ENCODE measurements at regions not wholly inside any gene's neighbourhood (a gene's known extent, or its start where the extent isn't known, plus 50 kb on each side); places are given as distances from the start of the nearest gene placed in this dataset.
A peak's percentile ranks its signal among the peaks of the same experiment; 100 is the strongest.
"Not testable (repeated sequence)": the region's sequence is repeated elsewhere in the genome, so short reads cannot be mapped to it uniquely, and the experiment has no call there.

DNA sequence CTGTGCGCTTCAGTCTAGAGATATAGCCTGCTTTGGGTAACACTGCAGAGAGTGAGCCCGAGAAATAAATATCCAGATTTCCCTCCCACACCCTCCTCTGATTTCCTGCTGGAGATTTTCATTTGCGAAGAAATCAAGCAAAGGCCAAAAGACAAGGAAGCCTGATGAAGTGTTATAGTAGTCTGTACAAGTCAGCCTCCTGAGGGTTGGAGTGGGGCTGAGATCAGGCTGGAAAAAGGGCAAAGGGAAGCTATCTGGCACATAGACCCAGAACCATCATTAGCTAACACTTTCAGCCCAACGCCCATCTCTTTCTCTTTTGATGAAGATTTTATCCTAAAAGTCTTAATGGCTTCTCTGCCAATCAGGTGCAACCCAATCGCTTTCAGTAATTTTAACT is 154.6 kb upstream of the SLC44A1 start:
- no peak for DNase-seq
- intact Hi-C loops (cut with DNase I) = no loop called here

DNA sequence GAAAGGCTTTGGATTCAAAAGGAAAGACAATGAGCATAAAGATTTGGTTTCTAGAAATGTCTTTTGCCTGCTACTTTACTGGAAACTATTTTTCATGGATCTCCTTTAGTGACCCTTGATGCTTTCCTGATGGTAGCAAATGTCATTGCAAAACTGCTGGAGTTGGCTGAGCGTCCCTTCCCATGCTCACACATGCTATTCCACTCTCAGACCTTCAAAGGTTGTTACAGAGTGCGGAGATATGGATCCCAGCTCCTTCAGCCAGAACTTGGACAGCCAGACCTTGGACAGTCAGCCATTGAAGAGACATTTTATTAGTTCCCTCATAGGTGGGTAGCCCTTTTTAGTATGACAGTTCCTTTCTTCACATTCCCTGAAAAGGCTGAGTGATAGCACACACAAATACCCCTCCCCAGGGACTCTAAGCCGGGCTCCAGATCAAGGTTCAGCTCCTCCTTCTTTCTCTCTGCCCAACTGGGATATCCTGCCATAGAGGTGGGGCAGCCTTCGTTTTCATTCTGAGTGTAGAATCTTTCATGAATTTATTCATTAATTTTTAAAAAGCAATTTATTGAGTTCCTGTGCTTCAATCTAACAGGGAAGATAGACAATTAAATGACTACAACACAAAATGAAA is 153.3 kb upstream of the SLC44A1 start:
- intact Hi-C loops (cut with DNase I) = no loop called here
- no peak for DNase-seq

DNA sequence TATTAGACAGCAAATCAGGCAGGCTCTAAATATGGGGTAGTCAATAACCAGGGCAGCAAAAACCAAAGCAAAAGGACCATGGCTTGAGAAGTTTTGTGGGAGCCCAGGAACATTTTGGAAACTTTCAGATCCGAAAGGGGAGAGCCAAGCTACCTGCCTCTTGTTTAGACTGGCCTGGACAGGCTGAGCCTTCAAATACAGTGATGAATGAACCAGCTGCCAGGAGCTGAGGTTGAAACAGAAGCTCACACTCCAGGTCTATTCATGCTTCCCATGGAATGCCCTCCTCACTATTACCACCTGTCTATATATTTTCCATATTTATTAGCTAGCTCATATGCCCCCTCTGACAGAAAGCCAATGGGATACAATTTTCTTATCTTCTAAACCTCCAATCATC is 150.8 kb upstream of the SLC44A1 start:
- intact Hi-C loops (cut with DNase I) = no loop called here

DNA sequence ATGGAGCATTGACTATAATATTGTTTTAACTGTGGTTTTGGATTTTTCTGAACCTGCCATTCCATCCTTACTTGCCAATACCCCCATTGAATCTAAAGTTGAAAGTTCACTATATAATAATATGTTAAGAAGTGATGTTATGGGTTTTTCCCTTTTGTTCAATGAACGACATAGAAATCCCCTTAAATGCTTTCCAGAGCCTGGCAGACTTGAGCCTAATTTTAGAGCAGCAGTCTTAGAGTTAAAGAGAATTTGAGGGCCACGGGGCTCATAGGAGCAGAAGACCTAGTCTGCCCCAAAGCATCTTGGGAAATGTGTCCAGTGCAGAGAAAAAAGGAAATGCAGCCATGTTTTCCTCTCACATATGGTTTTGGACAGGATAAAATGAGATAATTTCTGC is 146.1 kb upstream of the SLC44A1 start:
- DNase-seq = no peak
- intact Hi-C loops (cut with DNase I) = no loop called here

More for the DNA sequence above, 150.8 kb upstream of the SLC44A1 start:
- DNase-seq = no peak

DNA sequence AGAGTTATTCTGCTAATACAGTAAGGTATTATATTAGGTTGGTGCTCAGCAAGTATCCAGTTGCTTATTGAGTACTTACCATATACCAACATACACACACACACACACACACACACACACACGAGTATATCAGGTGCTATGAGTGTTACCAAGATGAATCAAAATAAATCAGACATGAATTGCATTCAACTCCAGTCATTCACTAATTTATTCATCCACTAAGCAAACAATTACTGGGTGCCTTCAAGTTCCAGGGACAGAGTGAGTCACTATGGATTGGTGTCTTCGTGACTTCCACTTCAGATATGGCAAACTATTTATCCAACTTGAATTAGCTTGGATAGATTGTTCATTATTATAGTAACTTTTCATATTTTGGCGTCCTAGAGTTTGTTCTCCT is 140.7 kb upstream of the SLC44A1 start:
- no peak for DNase-seq
- intact Hi-C loops (cut with DNase I) = no loop called here

DNA sequence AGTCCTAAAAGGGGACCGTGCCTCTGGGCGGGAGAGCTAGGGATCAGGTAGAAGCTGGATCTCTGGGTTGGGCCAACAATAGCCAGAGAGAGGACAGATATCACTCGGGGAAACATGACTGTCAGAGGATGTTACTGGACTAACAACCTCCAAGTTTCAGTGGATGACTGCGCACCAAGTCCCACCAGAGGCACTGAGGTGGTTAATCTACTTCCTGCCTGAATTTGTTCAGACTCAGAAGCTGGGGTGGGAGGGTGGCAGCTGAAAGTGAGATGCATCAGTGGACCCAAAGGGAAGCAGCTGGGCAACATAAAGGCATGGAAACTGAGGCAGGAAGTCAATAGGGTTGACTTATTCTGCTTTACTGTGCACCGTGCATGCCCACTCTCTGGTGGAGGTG is 130.1 kb upstream of the SLC44A1 start:
- intact Hi-C loops (cut with DNase I) = no loop called here
- no peak for DNase-seq

DNA sequence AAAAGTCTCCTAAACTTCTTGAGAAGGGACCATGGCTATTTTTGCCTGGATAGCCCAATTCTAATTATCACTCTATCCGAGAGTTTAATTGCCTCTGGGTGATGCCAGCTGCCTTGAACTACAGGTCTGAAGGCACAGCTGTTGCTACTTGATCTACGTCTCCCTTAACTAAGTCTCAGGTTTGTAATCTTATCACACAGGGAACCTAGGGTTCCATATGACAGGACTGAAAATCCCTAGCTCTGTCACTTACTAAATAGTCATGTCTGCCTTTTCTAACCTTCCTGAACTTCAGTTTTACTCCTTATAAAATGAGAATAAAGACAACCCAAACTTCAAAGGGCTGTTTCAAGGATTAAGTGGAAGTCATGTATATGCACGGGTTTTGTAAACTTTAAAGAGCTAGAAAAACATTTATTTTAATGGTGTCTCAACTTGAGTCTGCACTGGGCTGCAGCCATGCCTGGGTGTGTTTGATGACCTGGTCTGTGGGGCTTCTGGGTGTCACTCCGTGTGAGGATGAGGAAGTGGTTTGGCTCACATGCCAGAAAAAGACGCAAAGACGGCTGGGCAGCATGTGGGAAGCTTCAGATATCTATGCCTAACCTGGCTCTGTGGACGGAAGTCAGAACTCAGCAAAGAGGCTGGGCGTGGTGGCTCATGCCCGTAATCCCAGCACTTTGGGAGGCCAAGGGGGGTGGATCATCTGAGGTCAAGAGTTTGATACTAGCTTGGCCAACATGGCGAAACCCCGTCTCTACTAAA is 129.3 kb upstream of the SLC44A1 start:
- DNase-seq = no peak
- intact Hi-C loops (cut with DNase I) = no loop called here

DNA sequence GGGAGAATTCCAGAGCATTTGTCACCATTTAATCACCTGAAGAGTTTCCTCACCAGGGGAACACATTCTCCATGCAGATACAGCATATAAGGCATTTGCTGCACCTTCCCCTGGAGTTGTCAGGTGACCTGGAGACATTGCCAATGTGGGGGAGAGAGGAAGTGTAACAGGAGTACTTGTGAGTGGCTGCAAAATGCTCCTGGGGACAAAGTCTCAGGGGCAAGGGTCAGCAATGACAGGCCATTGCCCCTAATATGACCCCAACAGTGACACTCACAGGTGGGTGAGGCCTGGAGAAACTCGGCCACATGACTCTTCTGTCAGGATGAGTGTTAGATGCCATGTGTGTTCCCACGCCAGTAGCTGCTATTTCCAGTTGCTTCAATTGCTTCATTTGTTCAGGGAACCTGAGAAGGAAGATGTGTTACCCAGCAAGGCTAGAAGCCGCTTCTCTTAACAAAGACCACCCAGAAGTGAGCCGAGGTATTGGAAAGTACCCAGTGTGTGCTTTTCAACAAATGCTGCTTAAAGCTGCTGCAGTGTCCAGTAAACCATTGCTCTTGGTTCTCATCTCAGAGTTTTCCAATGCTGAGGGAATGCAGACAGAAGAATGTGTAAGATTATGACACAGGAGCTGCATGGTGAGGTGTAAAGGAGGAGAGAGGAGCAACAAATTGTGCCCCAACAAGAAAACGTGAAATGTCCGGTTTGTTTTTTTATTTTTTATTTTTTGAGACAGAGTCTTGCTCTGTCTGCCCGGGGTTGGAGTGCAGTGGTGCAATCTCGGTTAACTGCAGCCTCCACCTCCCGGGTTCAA is 128.2 kb upstream of the SLC44A1 start:
- no peak for DNase-seq
- intact Hi-C loops (cut with DNase I) = no loop called here

DNA sequence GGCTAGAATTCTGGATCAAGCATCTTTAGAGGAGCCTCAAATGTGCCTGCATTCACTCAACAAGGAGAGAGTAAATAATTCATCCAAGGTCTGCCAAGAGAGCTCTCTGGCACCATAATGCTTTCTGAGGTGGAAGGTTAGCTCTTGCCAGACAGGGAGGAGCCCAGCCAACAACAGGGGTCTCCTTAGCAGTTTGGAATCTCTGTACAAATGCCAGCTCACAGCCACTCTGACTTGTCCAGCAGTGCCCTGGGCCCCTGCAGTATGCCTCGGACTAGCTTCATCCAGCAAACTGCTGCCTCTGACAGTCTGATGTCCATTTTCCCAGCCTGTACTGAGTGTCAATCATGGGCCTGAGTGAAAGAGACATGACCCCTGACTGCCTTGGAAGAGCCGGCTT is 127.2 kb upstream of the SLC44A1 start:
- DNase-seq = no peak

DNA sequence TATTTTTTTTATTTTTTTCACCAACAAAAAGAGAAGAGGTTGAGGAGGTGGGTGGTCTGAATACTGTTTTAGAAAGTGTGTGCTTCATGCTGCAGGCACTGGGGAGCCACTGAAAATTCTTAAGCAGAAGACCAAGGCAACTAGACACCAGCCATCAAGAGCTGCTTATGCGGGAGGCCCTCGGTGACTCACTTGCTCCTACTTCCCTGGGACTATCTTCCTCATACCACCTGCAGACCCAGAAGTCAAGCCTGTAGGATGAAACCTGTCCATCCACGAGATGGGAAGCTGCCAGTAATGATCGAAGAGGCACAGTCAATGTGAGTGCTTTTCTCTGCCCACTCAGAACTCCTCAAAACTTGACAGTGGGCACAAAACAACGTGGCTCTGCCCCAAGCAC is 125.8 kb upstream of the SLC44A1 start:
- intact Hi-C loops (cut with DNase I) = no loop called here
- DNase-seq = no peak

More for the DNA sequence above, 127.2 kb upstream of the SLC44A1 start:
- intact Hi-C loops (cut with DNase I) = no loop called here

DNA sequence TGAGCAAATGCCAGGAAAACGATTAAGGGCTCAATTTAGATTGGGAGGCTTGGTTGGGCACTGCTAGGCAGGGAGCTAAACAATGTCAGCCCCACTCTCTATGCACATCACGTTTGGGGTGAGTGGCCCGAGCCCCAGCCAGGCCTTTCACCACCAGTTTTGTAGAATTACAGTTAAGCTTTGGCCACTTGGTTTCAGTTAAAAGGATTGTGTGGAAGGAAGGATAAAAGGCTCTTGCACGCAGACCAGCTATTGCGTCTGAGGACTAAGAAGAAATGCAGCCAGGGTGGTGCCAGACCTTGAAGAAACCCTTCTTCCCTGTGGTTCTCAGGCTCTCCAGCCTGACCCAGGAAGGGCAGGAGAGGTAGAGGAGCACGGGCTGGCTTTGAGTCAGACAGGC is 125.3 kb upstream of the SLC44A1 start:
- intact Hi-C loops (cut with DNase I) = no loop called here
- peak in 8 of 10 donors; percentile 9 to 83 (median 38) for DNase-seq

DNA sequence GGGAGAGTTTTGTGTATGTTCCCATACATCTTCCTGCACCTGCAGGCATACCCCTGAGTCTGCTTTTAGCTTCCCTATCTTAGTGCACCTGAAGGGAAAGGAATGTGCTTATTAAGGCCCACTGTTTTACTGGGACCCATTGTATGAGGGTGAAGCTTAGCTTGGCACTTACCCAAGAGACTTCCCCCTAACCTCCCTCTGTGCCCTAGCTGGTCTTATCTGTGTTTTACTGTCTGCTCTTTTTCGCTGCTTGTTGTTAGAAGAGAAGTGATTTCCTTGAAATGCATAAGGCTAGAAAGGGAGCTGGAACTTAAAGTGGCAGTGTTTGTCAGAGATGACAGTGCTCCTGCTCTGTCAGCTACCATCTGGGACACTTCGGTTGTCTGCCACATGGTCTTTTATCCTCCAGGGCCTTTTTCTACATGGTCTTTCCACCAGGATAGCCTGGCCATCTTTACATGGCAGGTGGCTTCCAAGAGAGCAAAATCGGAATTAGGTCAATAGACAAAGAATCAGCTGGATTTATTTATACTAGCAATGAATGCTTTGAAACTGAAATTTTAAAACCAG is 122.5 kb upstream of the SLC44A1 start:
- no peak for DNase-seq
- intact Hi-C loops (cut with DNase I) = no loop called here

DNA sequence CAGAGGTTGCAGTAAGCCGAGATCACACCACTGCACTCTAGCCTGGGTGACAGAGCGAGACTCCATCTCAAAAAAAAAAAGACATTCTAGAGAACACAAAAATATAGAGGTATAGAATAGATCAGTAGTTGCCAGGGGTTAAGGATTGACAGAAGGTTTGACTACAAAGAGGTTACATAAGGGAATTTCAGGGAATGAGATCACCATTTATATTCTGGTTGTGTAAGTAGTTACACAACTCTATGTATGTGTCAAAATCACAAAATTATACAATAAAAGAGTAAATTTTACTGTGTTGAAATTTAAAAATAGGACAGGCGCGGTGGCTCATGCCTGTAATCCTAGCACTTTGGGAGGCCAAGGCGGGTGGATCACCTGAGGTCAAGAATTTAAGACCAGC is 119.9 kb upstream of the SLC44A1 start:
- DNase-seq; intact Hi-C loops (cut with DNase I): not testable (repeated sequence)

DNA sequence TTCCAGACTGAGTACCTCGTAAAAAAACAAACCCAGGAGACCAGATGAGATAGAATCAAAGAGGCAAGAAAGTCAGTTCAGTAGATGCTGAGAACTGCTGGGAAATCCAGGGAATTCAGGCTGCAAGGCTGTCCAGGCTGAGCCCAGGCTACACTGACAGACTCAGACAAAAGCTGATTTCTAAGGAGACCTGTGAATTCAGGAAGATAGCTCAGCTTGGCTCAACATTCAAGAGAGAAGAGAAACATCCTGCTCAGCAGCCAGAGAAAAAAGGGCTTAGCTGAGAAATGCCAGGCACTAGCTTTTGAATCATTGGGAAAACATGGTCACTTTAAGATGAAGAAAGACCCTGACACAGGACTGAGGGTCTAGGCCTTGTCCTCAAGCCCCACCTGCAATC is 118.2 kb upstream of the SLC44A1 start:
- DNase-seq = no peak
- intact Hi-C loops (cut with DNase I) = no loop called here

DNA sequence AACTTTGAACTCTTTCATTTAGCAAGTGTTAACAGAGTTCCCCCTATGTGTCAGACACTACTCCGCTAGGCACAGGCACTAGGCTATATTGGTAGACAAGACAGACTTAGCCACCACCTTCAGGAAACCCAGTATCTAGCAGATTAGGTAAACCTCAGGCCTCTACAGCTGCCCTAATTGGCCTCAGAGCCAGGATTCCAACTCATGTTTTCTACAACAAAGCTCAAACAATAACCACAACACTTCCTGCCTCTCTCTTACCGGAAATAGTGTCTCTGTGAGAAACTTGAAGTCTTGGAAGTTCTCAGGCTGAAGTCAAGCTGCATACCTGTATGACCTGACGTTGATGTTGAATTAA is 116.6 kb upstream of the SLC44A1 start:
- no peak for DNase-seq
- intact Hi-C loops (cut with DNase I) = no loop called here

DNA sequence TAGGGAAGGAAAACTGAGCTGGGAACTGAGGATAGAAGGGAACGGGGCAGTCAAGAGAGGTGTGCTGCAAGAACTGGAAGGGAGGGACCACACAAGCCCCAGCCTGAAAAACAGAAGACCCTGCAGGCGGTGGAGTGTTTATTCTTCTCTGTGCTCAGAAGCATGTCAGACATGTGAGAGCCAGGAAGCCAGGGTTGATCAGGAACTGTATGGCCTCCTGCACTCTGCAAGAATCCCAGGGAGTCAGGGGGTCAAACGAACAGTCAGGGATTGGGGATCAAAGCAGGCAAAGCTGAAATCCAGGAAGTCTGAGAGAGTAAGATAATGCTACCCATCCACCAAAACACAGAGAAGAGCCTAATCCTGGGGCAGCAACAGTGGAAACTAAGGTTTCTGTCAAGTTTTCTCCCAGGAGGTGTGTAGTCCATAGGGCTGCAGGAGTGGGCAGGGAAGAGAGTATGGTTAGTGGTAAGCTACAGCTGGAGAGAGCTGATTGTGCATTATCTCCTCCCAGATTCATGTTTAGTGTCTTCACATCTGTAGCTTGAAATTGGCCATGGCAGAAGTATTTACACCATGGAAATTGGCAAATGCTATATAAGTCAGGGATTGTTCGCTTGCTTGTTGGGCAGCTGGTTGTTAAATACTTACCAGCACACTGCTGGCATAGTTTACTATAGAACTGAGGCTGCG is 115.4 kb upstream of the SLC44A1 start:
- no peak for DNase-seq
- intact Hi-C loops (cut with DNase I) = no loop called here

DNA sequence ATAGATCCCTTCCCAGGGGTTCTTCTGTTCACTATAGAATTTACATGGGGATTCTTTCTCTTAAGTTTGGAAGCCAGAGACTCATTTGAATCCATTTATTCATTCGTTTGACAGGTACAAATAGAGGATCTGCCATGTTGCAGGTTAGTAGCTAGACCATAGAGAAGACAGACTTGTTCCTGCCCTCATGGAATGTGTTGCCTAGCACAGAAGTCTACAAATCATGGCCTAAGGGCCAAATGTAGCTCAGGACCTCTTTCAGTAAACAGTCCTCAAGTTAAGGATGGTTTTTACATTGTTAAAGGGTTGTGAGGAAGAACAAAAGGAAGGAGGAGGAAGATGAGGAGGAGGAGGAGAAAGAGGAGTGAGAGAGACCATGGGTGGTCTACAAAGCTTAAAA is 114.7 kb upstream of the SLC44A1 start:
- intact Hi-C loops (cut with DNase I) = no loop called here
- DNase-seq = no peak

DNA sequence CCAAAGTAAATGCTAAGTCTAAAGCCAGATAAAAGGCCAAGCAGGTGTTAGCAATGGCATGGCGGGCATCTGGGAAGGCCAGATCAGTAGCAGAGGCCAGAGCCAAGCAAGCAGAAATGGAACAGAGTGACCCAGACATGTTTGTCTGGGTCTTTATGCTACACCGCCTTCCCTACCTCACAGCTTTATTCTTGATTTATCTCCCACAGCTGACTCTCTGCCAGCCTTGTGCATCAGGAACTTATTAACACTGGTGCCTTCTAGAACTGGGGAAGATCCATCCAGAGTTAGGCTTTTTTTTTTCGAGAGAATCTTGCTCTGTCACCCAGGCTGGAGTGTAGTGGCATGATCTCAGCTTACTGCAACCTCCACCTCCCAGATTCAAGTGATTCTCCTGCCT is 112.5 kb upstream of the SLC44A1 start:
- intact Hi-C loops (cut with DNase I) = no loop called here
- DNase-seq = no peak

DNA sequence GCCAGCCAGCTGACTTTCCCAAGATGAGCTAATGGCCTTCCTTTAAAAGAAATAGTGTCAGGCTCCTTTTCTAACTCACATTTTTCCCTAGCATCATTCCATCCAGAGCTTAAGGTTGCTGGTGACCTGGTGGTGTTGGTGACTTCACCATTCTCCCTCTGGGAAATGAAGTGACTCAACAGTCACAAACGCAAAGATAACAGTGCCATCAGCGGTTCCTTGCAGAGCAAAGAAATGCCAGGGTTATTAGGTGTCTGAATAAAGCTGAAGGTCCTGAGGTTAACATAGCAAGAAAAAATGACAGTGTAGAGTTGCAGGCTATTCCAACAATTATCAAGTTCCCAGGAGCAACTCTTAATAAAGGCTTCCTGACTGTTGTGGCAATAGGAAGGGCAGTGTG is 111.8 kb upstream of the SLC44A1 start:
- no peak for DNase-seq
- intact Hi-C loops (cut with DNase I) = no loop called here

DNA sequence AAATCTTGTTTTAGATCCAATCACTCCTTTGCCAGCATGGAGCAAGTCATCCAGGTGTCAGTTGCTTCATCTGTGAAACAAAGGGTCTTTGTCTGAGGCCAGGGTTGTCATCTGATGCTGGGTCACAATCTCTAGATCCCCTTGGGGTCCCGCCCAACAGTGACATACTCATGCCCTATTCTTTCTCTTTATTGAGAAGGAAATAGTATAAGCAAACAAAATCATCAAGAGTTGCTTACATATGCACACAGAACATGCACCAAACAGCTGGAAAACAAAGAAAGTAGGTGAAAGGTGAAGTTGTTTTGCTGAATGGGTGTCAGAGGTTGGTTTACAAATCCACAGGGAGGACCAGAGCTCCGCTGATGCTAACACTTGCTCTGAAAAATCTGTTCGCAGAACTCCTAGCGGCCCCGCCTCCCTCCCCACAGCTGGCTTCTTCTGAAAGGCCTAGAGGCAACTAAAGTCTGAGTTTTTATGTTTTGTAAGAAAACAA is 106.1 kb upstream of the SLC44A1 start:
- no peak for DNase-seq
- intact Hi-C loops (cut with DNase I) = no loop called here
